ENCODE measurements at regions not wholly inside any gene's neighbourhood (a gene's known extent, or its start where the extent isn't known, plus 50 kb on each side); places are given as distances from the start of the nearest gene placed in this dataset.
"Not testable (repeated sequence)": the region's sequence is repeated elsewhere in the genome, so short reads cannot be mapped to it uniquely, and the experiment has no call there.

GRCh38 chr20:24418731-24419130, 50.7 kb upstream of the SYNDIG1 start:
- DNase-seq, result no peak

GRCh38 chr20:24417485-24417884, 51.9 kb upstream of the SYNDIG1 start:
- no peak for DNase-seq

GRCh38 chr20:24415444-24415843, 54.0 kb upstream of the SYNDIG1 start:
- not testable (repeated sequence) for DNase-seq

GRCh38 chr20:24411834-24412216, 57.6 kb upstream of the SYNDIG1 start:
- no peak for DNase-seq

DNA sequence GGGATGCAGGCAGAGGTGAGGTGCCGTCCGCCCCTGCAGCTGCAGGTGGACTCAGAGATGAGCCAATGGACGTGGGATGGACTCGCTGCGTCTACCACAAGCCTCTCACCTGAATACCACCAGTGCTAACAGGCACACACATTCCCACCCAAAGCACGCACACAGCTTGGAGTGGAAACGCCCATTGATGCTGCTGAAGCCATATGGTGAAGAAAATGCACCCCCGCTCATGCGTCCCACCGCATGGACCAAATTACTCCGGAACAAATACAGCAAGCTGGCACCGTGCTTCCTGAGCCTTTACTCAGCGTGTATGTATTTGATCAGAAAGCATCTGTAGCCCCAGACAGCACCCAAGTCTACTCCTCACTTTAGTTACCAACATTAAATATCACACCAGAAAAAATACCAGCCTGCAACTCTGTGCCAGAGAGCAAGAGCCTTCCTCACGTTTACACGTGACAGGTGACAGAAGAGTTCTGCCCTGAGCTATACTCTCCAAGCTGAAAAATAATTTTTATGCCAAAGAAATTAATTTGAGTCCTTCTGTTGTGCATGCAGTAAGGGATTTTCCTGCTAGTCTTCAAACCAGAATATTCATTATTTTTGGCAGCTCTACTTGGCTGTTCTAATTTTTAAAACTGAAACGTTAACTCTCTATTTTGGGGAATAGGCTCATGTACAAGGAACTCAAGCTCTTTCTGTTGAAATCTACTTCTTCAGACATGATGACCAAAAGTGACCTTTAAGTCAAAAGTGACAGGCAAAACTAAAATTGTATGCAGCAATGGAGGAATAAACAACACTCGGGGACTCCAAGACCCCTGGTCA, 58.2 kb upstream of the SYNDIG1 start:
- no peak for DNase-seq

DNA sequence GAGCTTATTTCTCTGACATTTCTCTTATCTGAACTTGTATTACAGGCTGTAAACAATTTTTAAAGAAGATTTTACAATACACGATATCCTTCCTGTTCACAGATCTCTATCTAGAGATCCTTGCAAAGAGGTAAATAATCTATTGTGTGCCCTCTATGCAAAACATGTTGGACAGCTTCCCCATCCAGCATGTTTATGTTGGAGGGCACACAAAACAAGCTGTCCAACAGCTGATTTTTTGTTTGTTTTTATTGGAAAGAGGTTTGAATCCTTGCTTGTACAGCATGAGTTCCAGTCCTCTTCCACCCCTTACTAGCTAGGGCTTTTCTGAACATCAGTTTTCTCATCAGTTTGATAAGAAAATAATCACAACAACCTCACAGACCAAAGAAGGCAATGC, 62.3 kb upstream of the SYNDIG1 start:
- DNase-seq, result no peak

DNA sequence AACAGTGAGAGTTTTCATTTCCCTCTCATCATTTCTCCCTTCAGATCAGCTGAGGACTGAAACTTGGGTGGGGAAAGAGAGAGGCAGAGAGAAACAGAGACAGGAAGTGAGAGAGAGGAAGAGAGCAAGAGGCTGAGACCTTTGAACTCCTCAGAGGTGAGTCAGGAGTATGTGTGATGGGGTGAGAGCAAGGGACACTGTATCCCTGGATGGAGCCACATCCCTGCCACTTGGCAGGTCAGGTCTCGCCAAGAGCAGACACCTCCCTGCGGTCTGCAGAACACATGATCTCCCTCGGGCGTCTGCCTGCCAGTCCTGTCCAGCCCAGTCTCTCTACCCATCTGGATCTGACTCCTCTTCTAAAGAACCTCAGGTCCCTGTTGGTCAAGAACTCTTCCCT, 62.7 kb upstream of the SYNDIG1 start:
- DNase-seq, result no peak

DNA sequence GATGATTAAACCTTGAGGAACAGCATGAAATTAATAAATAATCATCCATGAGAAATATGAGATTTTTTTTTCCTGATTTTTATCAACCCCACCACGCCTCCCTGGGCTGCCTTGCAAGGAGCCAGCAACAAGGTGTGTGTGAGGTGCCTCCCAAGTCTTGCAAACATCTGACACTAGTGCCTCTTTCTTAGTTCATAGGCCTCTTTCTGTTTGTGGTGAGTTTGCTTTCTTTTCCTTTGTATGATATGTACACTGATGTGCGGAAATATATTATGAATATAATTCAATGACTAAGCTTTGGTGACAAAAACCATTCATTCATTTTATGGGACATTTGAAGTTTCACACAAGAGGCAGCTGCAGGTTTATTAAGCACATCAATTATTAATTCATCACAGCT, 63.2 kb upstream of the SYNDIG1 start:
- no peak for DNase-seq

DNA sequence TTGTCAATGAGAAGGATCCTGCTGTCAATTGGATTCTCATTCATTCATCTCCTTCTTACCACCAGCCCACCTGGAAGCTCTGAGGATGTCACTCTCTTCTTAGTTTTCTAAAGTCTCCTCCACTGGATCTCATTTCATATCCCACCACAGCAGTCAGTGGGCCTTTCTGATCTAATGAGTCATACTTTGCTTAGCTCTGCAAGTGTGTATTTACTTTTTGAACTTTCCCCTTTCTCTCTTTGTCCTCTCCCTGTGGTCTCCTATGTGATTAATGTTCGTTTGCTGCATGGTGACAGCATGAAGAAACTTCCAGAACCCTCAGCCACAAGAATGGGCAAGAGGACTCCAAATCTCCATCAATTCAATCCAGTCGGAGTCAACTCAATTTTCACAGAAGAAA, 63.6 kb upstream of the SYNDIG1 start:
- DNase-seq, result no peak

DNA sequence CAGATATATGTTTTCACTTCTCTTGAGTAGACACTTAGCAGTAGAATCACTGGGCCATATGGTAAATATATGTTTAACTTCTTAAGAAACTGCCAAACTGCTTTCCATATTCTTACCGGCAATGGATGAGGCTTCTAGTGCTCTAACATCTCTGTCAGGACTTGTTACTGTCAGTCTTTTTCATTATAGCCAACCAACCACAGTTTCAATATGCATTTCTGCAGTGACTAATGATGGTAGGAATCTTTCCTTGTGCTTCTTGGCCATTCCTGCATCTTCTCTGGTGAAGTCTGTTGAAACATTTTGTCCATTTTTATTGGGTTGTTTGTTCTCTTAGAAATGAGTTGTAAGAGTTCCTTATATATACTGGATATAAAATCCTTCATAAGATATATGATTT, 66.0 kb upstream of the SYNDIG1 start:
- no peak for DNase-seq

GRCh38 chr20:24402188-24402587, 67.2 kb upstream of the SYNDIG1 start:
- no peak for DNase-seq

GRCh38 chr20:24395151-24395550, 74.3 kb upstream of the SYNDIG1 start:
- DNase-seq, result no peak

- no peak for DNase-seq
These were observed 75.5 kb upstream of the SYNDIG1 start for GRCh38 chr20:24393903-24394302.

DNA sequence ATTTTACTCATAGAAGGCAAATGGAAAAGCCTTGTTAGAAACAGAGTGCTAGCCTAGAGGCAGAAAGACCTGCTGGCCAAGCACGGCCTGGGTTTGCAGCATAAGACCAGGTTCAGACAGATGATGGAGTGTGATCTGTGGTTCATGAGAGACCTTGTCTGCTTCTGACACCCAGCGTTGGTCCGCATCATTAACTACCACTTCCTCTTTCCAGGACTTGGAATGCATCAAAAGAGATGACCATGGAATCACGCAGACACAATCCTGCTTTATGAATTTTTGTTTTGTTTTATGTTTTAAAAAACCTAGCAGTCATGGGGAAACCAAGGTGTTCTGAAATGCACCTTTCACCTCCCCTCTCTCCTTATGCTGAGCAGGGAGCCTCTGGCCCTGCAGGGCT, 76.8 kb upstream of the SYNDIG1 start:
- no peak for DNase-seq

DNA sequence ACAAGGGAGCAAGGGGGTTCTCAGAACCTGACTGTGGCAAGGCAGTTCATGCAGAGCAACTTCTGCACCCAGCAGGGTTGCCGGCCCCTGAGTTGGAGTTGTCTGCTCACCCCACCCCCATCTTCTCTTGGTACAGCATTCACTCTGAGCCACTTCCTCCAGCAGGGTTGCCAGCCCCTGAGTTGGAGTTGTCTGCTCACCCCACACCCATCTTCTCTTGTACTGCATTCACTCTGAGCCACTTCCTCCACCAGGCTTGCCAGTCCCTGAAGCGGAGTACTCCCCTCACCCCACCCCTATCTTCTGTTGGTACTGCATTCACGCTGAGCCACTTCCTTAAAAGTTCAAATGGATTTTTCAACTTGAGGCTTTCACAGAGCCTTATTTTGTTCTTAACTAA, 79.7 kb upstream of the SYNDIG1 start:
- peak in 1 of 5 experiments; percentile 70 for DNase-seq

- no peak for DNase-seq
These were observed 80.5 kb upstream of the SYNDIG1 start for GRCh38 chr20:24388828-24389380.

GRCh38 chr20:24385547-24385946, 83.9 kb upstream of the SYNDIG1 start:
- no peak for DNase-seq

DNA sequence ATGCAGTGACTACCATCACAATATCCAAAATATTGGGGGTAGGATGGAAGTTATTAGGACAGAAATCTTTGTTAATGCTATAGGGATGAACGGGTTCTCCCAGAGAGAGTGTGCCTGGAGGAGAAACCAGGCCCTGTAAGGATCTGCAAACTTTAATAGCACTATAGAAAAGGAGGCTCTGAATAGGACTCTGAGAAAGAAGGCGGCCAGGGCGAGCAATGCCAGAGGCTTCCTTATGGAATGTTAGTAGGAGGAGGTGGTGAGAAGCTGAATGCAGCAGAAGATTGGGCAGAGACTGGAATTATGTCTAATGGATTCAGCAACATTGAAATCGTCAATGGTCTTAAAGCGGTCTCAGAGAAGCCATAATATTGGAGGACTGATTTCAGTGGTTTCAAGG, 84.6 kb upstream of the SYNDIG1 start:
- DNase-seq, result no peak

DNA sequence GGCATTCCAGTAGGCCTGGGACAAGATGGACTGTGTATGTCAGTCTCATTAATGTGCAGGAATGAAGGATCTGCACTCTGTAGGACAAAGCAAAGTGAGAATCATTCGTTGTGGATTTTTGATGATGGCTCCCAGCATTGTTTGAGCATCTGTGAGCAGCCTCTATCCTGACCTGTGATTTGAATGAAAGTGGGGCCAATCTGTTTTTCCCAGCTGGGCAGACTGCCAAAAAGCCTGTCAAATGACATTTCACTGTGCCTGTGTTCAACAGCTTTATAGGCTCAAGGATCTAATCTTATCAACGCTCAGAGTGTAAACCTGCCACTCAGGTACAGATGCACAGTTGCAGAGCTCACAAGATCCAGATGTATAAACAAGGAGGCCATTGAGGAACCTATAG, 86.7 kb upstream of the SYNDIG1 start:
- no peak for DNase-seq

GRCh38 chr20:24382331-24382730, 87.1 kb upstream of the SYNDIG1 start:
- DNase-seq, result no peak

- DNase-seq, result no peak
These were observed 87.5 kb upstream of the SYNDIG1 start for GRCh38 chr20:24381886-24382285.

- DNase-seq, result no peak
These were observed 89.9 kb upstream of the SYNDIG1 start for GRCh38 chr20:24379484-24379927.

GRCh38 chr20:24378661-24379483, 90.6 kb upstream of the SYNDIG1 start:
- no peak for DNase-seq
